GM12878 (cell line): ENCODE measurements at regions not wholly inside any gene's neighbourhood (a gene's known extent, or its start where the extent isn't known, plus 50 kb on each side); places are given as distances from the start of the nearest gene placed in this dataset.

Experiments used
- ATAC-seq: fragments of 200-7000 bp; cut with Tn5 transposase; 3 replicates; pipeline ENCODE4 v1.9.1; 2020; ENCODE audit warnings: mild to moderate bottlenecking, moderate library complexity
- BruUV-seq: library from RNA; stranded (reverse); fragments of 400-500 nt; replicated peaks from 2 replicates; lab custom pipeline; 2021; lab: Mats Ljungman, UMichigan
- CTCF ChIA-PET: fragments of 300-600 bp; sonication (Branson Sonifier 250); formaldehyde crosslinking; extraction: SDS; loops from one replicate; lab custom pipeline; 2021; ENCODE audit warnings: inconsistent platforms; lab: Yijun Ruan, JAX
- POLR2A ChIA-PET: fragments of 350-600 bp; formaldehyde crosslinking; extraction: SDS; loops from one replicate; lab custom pipeline; 2021; ENCODE audit warnings: inconsistent platforms; lab: Charles Lee
- RAD21 ChIA-PET: fragments of 300-600 bp; sonication (Branson Sonifier 250); formaldehyde crosslinking; loops from one replicate; lab custom pipeline; 2023; ENCODE audit warnings: antibody characterized with exemption; ENCODE audit not compliant: unreplicated experiment; lab: Charles Lee
- SMC1A ChIA-PET: fragments of 300-600 bp; sonication (Branson Sonifier 250); formaldehyde crosslinking; loops from one replicate; lab custom pipeline; 2023; ENCODE audit not compliant: unreplicated experiment, uncharacterized antibody; lab: Charles Lee
- DNase-seq: peaks from one replicate; pipeline ENCODE4 v3.0.0-alpha.2; 2011; ENCODE audit warnings: low read depth, low spot score
- FAIRE-seq: peaks from 3 replicates; lab custom pipeline; 2011; peaks lifted over from hg19 to GRCh38; lab: Jason Lieb, UNC
- H2AFZ ChIP-seq: 2 replicates; pipeline ENCODE4 v1.6.0; 2011; ENCODE audit warnings: low read depth, low read length, control low read depth; ENCODE audit not compliant: control insufficient read depth
- H3K27ac ChIP-seq: 2 replicates; pipeline ENCODE4 v1.5.1; 2011; ENCODE audit warnings: control low read depth; ENCODE audit not compliant: control insufficient read depth, insufficient read depth
- H3K27me3 ChIP-seq, 2 experiments: replicated peaks in 1 of 2; 2 replicates each; pipeline versions ENCODE4 v1.6.0 to v1.6.1; 2011; ENCODE audit warnings: low read length in 1 of 2; ENCODE audit not compliant: control insufficient read depth in 2 of 2, insufficient read depth in 2 of 2
- H3K36me3 ChIP-seq, 2 experiments: 2 replicates each; pipeline ENCODE4 v1.5.1; 2011; ENCODE audit warnings: low read length in 1 of 2; ENCODE audit not compliant: control insufficient read depth in 2 of 2, insufficient read depth in 2 of 2
- H3K4me1 ChIP-seq: 2 replicates; pipeline ENCODE4 v1.6.1; 2011; ENCODE audit warnings: mild to moderate bottlenecking, low read length, moderate library complexity, mixed read lengths; ENCODE audit not compliant: control insufficient read depth, insufficient read depth
- H3K4me2 ChIP-seq: 2 replicates; pipeline ENCODE4 v1.6.0; 2011; ENCODE audit warnings: control low read depth; ENCODE audit not compliant: control insufficient read depth, insufficient read depth
- H3K4me3 ChIP-seq: fragments of 200-600 bp; sonication (generic); 2 replicates; pipeline ENCODE4 v1.5.1; 2016
- H3K79me2 ChIP-seq: 2 replicates; pipeline ENCODE4 v1.6.0; 2011; ENCODE audit warnings: low read length; ENCODE audit not compliant: control insufficient read depth, insufficient read depth
- H3K9ac ChIP-seq: 2 replicates; pipeline ENCODE4 v1.8.0; 2011; ENCODE audit warnings: low read length, control low read depth, mixed read lengths; ENCODE audit not compliant: control insufficient read depth, insufficient read depth
- H3K9me3 ChIP-seq: replicated peaks from 3 replicates; pipeline ENCODE4 v1.5.1; 2011; ENCODE audit warnings: mild to moderate bottlenecking, low read length; ENCODE audit not compliant: control insufficient read depth, insufficient read depth
- H4K20me1 ChIP-seq: 2 replicates; pipeline ENCODE4 v1.6.0; 2011; ENCODE audit not compliant: control insufficient read depth, insufficient read depth
- ATF7 ChIP-seq: fragments of 450-650 bp; IDR thresholded peaks from 2 replicates; pipeline ENCODE4 v1.6.1; 2016; ENCODE audit warnings: low read depth, mild to moderate bottlenecking
- BHLHE40 ChIP-seq, 2 experiments: fragments of 450-650 bp in 1 of 2; IDR thresholded peaks; 2 replicates each; pipeline ENCODE4 v1.6.1; 2011 to 2017; ENCODE audit warnings: low read depth in 2 of 2, borderline replicate concordance in 1 of 2, improper control_type of control experiment in 1 of 2, low read length in 1 of 2, mild to moderate bottlenecking in 1 of 2
- CEBPZ ChIP-seq: fragments of 150-350 bp; IDR thresholded peaks from 2 replicates; pipeline ENCODE4 v1.6.1; 2016; ENCODE audit warnings: low read depth, low read length
- GATAD2B ChIP-seq: fragments of 450-650 bp; conservative IDR thresholded peaks from 2 replicates; pipeline ENCODE4 v1.6.1; 2017; ENCODE audit warnings: low read depth, mild to moderate bottlenecking, moderate library complexity
- JUNB ChIP-seq: IDR thresholded peaks from 2 replicates; pipeline ENCODE4 v1.6.1; 2016; ENCODE audit warnings: antibody characterized with exemption, mild to moderate bottlenecking
- KAT2A ChIP-seq: conservative IDR thresholded peaks from 2 replicates; pipeline ENCODE4 v1.6.1; 2011; ENCODE audit warnings: low read depth, low read length; ENCODE audit not compliant: control insufficient read depth
- MEF2A ChIP-seq: IDR thresholded peaks from 2 replicates; pipeline ENCODE4 v1.6.1; 2011; ENCODE audit warnings: low read depth, mild to moderate bottlenecking, low read length, moderate library complexity; ENCODE audit not compliant: insufficient read depth
- NR2C2 ChIP-seq: IDR thresholded peaks from 2 replicates; pipeline ENCODE4 v1.6.1; 2011; ENCODE audit warnings: borderline replicate concordance, low read depth; ENCODE audit not compliant: control insufficient read depth, insufficient read length
- POLR2AphosphoS5 ChIP-seq: IDR thresholded peaks from 2 replicates; pipeline ENCODE4 v1.6.1; 2011; ENCODE audit warnings: mild to moderate bottlenecking, low read length, inconsistent platforms
- RELA ChIP-seq: fragments of 450-650 bp; IDR thresholded peaks from 2 replicates; pipeline ENCODE4 v1.8.0; 2014; ENCODE audit warnings: borderline replicate concordance; ENCODE audit not compliant: partially characterized antibody
- REST ChIP-seq: IDR thresholded peaks from 2 replicates; pipeline ENCODE4 v1.6.1; 2012; ENCODE audit warnings: mild to moderate bottlenecking, low read depth, low read length
- SIN3A ChIP-seq: IDR thresholded peaks from 2 replicates; pipeline ENCODE4 v1.6.1; 2012; ENCODE audit warnings: low read depth, low read length, improper control_type of control experiment
- TAF1 ChIP-seq: IDR thresholded peaks from 2 replicates; pipeline ENCODE4 v1.6.1; 2011; ENCODE audit warnings: mild to moderate bottlenecking, low read depth, low read length, borderline replicate concordance
- TCF3 ChIP-seq: IDR thresholded peaks from 2 replicates; pipeline ENCODE4 v1.6.1; 2012; ENCODE audit warnings: low read depth, mild to moderate bottlenecking, low read length, borderline replicate concordance; ENCODE audit not compliant: insufficient read depth
- WGBS: methylation state at CpG from one replicate; pipeline ENCODE4 v1.1.6; 2016; ENCODE audit warnings: low lambda C conversion rate; ENCODE audit not compliant: insufficient replicate concordance, insufficient coverage; ENCODE audit errors: missing lambda C conversion rate; 5-methylcytosine and 5-hydroxymethylcytosine counted together
- in situ Hi-C: fragments of 300-500 bp; cut with MboI; formaldehyde crosslinking; loops from 9 replicates; pipeline ENCODE4 v1.14.3; 2018; ENCODE audit warnings: mixed read lengths
- intact Hi-C: fragments of 100-400 bp; cut with micrococcal nuclease; formaldehyde crosslinking; loops from one replicate; pipeline ENCODE4 v1.14.2; 2022; ENCODE audit not compliant: unreplicated experiment
- TF ChIP-seq, protein P1 (sequence below): fragments of 450-650 bp; formaldehyde crosslinking; IDR thresholded peaks from 2 replicates; pipeline ENCODE4 v1.4.0; 2022; ENCODE audit warnings: mild to moderate bottlenecking, moderate library complexity

GRCh38 chr9:87216036-87216435 lies 268.7 kb upstream of the GAS1 start:
- Histone ChIP-seq H3K36me3 (no peaks in the 10 kb centered on the region), H3K9ac (no peak overlapping the region), H4K20me1 (no peaks in the 10 kb centered on the region), H3K4me1 (no peaks in the 10 kb centered on the region), H3K27me3 (no peaks in the 10 kb centered on the region), H3K4me3 (no peak overlapping the region), H2AFZ (no peak overlapping the region), H3K79me2 (no peaks in the 10 kb centered on the region), H3K4me2 (no peak overlapping the region), H3K27ac (no peak overlapping the region), H3K9me3 (no peaks in the 10 kb centered on the region)
- no peak for FAIRE-seq
- intact Hi-C loops: no loop called here
- BruUV-seq: no TSS peak
- no peak for DNase-seq
- ATAC-seq: no peak
- ChIA-PET POLR2A (no interaction called here), SMC1A (no interaction called here), RAD21 (no interaction called here), CTCF (no interaction called here)
- in situ Hi-C loops: no loop called here
- WGBS: 42% methylated on average over 4 of the region's 4 CpGs
- TF ChIP-seq TAF1 (no peak), SIN3A (no peak), CEBPZ (no peak), REST (no peak), JUNB (no peak), NR2C2 (no peak), TCF3 (no peak), ATF7 (no peak), GATAD2B (no peak), MEF2A (no peak), RELA (no peak), KAT2A (no peak), BHLHE40 (IDR thresholded peaks at IDR 0.05; ENCODE audit: borderline replicate concordance in 1 of 2, low read depth in 2 of 2, low read length in 1 of 2) (no peak), POLR2AphosphoS5 (no peak)
- TF ChIP-seq, protein P1, sequence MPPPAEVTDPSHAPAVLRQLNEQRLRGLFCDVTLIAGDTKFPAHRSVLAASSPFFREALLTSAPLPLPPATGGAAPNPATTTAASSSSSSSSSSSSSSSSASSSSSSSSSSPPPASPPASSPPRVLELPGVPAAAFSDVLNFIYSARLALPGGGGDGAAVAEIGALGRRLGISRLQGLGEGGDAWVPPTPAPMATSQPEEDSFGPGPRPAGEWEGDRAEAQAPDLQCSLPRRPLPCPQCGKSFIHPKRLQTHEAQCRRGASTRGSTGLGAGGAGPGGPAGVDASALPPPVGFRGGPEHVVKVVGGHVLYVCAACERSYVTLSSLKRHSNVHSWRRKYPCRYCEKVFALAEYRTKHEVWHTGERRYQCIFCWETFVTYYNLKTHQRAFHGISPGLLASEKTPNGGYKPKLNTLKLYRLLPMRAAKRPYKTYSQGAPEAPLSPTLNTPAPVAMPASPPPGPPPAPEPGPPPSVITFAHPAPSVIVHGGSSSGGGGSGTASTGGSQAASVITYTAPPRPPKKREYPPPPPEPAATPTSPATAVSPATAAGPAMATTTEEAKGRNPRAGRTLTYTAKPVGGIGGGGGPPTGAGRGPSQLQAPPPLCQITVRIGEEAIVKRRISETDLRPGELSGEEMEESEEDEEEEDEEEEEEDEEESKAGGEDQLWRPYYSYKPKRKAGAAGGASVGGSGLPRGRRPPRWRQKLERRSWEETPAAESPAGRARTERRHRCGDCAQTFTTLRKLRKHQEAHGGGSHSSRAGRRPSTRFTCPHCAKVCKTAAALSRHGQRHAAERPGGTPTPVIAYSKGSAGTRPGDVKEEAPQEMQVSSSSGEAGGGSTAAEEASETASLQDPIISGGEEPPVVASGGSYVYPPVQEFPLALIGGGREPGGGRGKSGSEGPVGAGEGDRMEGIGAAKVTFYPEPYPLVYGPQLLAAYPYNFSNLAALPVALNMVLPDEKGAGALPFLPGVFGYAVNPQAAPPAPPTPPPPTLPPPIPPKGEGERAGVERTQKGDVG (CRISPR knock-in tag): no peak
